ENCODE measurements at regions not wholly inside any gene's neighbourhood (a gene's known extent, or its start where the extent isn't known, plus 50 kb on each side); places are given as distances from the start of the nearest gene placed in this dataset.
"Not testable (repeated sequence)": the region's sequence is repeated elsewhere in the genome, so short reads cannot be mapped to it uniquely, and the experiment has no call there.

- peaks cover 12% of the 10 kb centered on the region for H3K9me3 Mint-ChIP-seq
- H3K36me3 Mint-ChIP-seq (ENCODE audit: low read depth), result no peaks in the 10 kb centered on the region
- intact Hi-C loops (cut with micrococcal nuclease), result no loop called here
- H3K27ac Mint-ChIP-seq, result no peak overlapping the region
- no peaks in the 10 kb centered on the region for H3K27me3 Mint-ChIP-seq
- H3K4me3 Mint-ChIP-seq, result no peak overlapping the region
- H3K4me1 Mint-ChIP-seq (ENCODE audit: low read depth), result no peaks in the 10 kb centered on the region
Measured at GRCh38 chr3:180409170-180409569, 192.8 kb upstream of the TTC14 start.

DNA sequence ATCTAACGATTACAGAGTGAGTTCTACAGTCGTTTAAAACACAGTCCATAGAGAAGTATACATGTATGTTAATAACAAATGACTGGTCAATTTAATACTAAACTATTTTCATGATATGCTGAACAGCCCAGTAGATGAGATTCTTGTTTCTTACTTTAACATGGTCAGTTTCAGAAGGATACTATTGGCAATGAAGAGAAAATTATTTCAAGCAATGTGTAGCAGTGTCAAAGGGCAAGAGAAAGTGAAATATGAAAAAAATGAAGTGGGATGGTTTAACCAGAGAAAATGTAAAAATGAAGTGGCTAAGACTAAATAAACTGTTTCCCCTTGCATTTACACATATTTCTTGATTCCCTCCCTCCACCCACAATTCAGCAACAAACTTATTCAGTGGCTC lies 192.1 kb upstream of the TTC14 start:
- Mint-ChIP-seq H3K9me3 (peaks cover 12% of the 10 kb centered on the region), H3K27ac (no peak overlapping the region), H3K4me3 (no peak overlapping the region), H3K36me3 (ENCODE audit: low read depth) (no peaks in the 10 kb centered on the region), H3K4me1 (ENCODE audit: low read depth) (no peaks in the 10 kb centered on the region), H3K27me3 (no peaks in the 10 kb centered on the region)
- intact Hi-C loops (cut with micrococcal nuclease), result no loop called here

DNA sequence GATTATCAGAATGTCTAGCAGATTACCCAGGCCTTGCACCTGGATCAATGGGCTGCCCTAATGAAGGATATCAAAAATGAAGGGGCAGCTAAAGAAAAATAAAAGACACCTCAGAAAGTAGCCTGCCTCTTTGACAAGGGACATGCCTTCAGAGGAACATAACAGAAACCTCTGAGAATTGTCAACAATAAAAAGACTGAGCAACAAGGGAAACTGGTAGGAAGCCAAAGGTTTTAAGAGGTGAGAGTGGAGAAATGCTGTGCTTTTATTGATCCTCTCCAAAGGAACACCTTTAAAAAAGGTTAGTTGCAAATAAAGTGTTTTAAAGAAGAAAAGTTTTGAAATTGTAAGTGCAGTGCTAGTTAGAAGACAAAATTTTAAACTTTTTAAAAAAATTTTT lies 187.8 kb upstream of the TTC14 start:
- intact Hi-C loops (cut with micrococcal nuclease), result no loop called here
- Mint-ChIP-seq H3K9me3 (peaks cover 19% of the 10 kb centered on the region), H3K4me3 (no peak overlapping the region), H3K27ac (no peak overlapping the region), H3K36me3 (ENCODE audit: low read depth) (no peaks in the 10 kb centered on the region), H3K4me1 (ENCODE audit: low read depth) (no peaks in the 10 kb centered on the region), H3K27me3 (no peaks in the 10 kb centered on the region)

- intact Hi-C loops (cut with micrococcal nuclease), result no loop called here
- no peaks in the 10 kb centered on the region for H3K4me1 Mint-ChIP-seq (ENCODE audit: low read depth)
- H3K36me3 Mint-ChIP-seq (ENCODE audit: low read depth), result no peaks in the 10 kb centered on the region
- H3K4me3 Mint-ChIP-seq, result no peak overlapping the region
- no peak overlapping the region for H3K27ac Mint-ChIP-seq
- H3K9me3 Mint-ChIP-seq, result peaks cover 25% of the 10 kb centered on the region
- H3K27me3 Mint-ChIP-seq, result no peaks in the 10 kb centered on the region
Measured at GRCh38 chr3:180416111-180416594, 185.8 kb upstream of the TTC14 start.

- H3K36me3 Mint-ChIP-seq (ENCODE audit: low read depth), result no peaks in the 10 kb centered on the region
- peaks cover 23% of the 10 kb centered on the region for H3K9me3 Mint-ChIP-seq
- H3K4me3 Mint-ChIP-seq, result no peak overlapping the region
- intact Hi-C loops (cut with micrococcal nuclease), result no loop called here
- no peaks in the 10 kb centered on the region for H3K27me3 Mint-ChIP-seq
- no peaks in the 10 kb centered on the region for H3K4me1 Mint-ChIP-seq (ENCODE audit: low read depth)
- H3K27ac Mint-ChIP-seq, result no peak overlapping the region
Measured at GRCh38 chr3:180417241-180417640, 184.7 kb upstream of the TTC14 start.

DNA sequence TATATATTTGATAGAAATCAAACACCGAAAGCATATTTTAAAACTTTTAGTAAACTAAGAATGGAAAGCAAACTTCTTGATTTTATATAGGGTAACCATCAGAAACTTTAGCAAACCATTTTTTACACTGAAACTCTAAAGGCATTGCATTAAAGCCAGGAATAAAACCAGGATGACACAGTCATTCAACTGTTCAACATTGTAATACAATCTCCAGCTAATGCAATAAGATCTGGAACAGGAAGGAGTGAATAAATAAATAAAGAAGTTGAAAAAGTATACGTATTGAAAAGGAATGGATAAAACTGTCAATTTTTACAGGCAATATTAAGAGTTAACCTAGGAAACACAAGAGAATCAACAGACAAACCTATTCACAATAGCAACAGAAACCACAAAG lies 181.9 kb upstream of the TTC14 start:
- Mint-ChIP-seq H3K27ac (no peak overlapping the region), H3K4me3 (no peak overlapping the region), H3K9me3 (peaks cover 27% of the 10 kb centered on the region), H3K36me3 (ENCODE audit: low read depth) (no peaks in the 10 kb centered on the region), H3K4me1 (ENCODE audit: low read depth) (no peaks in the 10 kb centered on the region), H3K27me3 (no peaks in the 10 kb centered on the region)
- intact Hi-C loops (cut with micrococcal nuclease), result no loop called here

GRCh38 chr3:180420804-180421203 lies 181.2 kb upstream of the TTC14 start:
- Mint-ChIP-seq H3K27me3 (no peaks in the 10 kb centered on the region), H3K27ac (no peak overlapping the region), H3K4me1 (ENCODE audit: low read depth) (no peaks in the 10 kb centered on the region), H3K9me3 (peaks cover 27% of the 10 kb centered on the region), H3K36me3 (ENCODE audit: low read depth) (no peaks in the 10 kb centered on the region), H3K4me3 (no peak overlapping the region)
- intact Hi-C loops (cut with micrococcal nuclease), result no loop called here

GRCh38 chr3:180421221-180421620 lies 180.7 kb upstream of the TTC14 start:
- Mint-ChIP-seq H3K4me3 (no peak overlapping the region), H3K27ac (no peak overlapping the region), H3K4me1 (ENCODE audit: low read depth) (no peaks in the 10 kb centered on the region), H3K9me3 (peaks cover 27% of the 10 kb centered on the region), H3K36me3 (ENCODE audit: low read depth) (no peaks in the 10 kb centered on the region), H3K27me3 (no peaks in the 10 kb centered on the region)
- intact Hi-C loops (cut with micrococcal nuclease), result no loop called here

DNA sequence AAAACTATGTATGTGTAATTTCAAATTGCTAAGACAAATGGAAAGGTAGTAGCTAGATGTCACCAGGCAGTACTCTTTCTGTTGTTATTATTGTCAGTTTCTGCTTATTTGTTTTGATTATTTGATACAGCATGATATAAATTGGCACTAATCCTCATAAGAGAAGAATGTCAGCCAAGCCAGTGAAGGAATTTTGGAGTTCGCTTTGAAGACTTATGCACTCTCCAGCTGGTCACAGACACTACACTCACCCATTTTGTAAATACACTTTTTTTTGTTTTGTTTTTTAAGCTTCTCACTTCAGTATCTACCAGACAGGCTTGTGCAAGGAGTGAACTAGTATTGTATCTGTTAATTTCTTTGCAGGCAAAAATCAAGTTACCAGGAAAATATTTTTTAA lies 180.2 kb upstream of the TTC14 start:
- Mint-ChIP-seq H3K36me3 (ENCODE audit: low read depth) (no peaks in the 10 kb centered on the region), H3K27ac (no peak overlapping the region), H3K27me3 (no peaks in the 10 kb centered on the region), H3K4me1 (ENCODE audit: low read depth) (no peaks in the 10 kb centered on the region), H3K9me3 (peaks cover 27% of the 10 kb centered on the region), H3K4me3 (no peak overlapping the region)
- intact Hi-C loops (cut with micrococcal nuclease), result no loop called here

DNA sequence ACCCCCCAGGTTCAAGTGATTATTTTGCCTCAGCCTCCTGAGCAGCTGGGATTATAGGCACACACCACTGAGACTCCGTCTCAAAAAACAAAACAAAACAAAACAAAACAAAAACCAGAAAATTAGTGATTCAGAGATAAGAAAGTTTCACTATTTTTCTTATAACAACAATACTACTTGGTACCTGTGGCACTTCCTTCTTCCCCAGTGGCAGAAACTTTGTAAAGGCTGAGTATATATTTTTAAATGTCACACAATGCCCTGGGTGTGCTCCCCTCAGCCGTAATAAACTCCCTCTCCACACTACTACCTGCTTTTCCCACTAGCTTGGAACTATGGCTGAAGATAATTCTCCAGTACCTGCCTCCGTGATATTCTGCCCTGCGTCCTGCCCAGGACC lies 177.7 kb upstream of the TTC14 start:
- intact Hi-C loops (cut with micrococcal nuclease); H3K4me1 Mint-ChIP-seq (ENCODE audit: low read depth); H3K36me3 Mint-ChIP-seq (ENCODE audit: low read depth); H3K27ac Mint-ChIP-seq; H3K27me3 Mint-ChIP-seq; H3K4me3 Mint-ChIP-seq: not testable (repeated sequence)
- peaks cover 18% of the 10 kb centered on the region for H3K9me3 Mint-ChIP-seq

DNA sequence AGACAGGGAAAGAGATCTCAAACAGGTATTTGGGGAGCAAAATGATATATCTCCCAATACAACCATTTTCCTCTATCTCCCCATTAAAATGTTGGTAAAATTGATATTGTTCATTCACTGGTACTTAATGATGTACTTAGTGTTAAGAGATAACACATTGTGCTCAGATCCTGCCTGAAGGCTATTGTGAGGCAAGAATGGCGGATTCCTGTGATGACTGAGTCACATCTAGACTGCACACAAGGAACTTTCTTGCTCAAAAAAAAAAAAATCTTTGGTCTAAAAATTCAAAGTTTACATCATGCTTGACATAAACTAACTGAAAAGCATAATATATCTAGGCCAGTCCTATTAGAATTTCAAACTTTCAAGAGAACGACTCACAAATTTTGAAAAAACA lies 171.1 kb upstream of the TTC14 start:
- Mint-ChIP-seq H3K4me1 (ENCODE audit: low read depth) (no peaks in the 10 kb centered on the region), H3K4me3 (no peak overlapping the region), H3K27me3 (no peaks in the 10 kb centered on the region), H3K36me3 (ENCODE audit: low read depth) (no peaks in the 10 kb centered on the region), H3K9me3 (peaks cover 24% of the 10 kb centered on the region), H3K27ac (no peak overlapping the region)
- intact Hi-C loops (cut with micrococcal nuclease), result no loop called here

GRCh38 chr3:180433152-180433551 lies 168.8 kb upstream of the TTC14 start:
- no peaks in the 10 kb centered on the region for H3K4me1 Mint-ChIP-seq (ENCODE audit: low read depth)

GRCh38 chr3:180447136-180447535 lies 154.8 kb upstream of the TTC14 start:
- Mint-ChIP-seq H3K4me3 (no peak overlapping the region), H3K9me3 (peaks cover 45% of the 10 kb centered on the region), H3K27ac (no peak overlapping the region), H3K27me3 (no peaks in the 10 kb centered on the region), H3K4me1 (ENCODE audit: low read depth) (no peaks in the 10 kb centered on the region), H3K36me3 (ENCODE audit: low read depth) (no peaks in the 10 kb centered on the region)
- intact Hi-C loops (cut with micrococcal nuclease), result no loop called here

More at GRCh38 chr3:180433152-180433551, 168.8 kb upstream of the TTC14 start:
- Mint-ChIP-seq H3K4me3 (no peak overlapping the region), H3K27me3 (no peaks in the 10 kb centered on the region), H3K36me3 (ENCODE audit: low read depth) (no peaks in the 10 kb centered on the region), H3K27ac (no peak overlapping the region), H3K9me3 (peaks cover 32% of the 10 kb centered on the region)
- intact Hi-C loops (cut with micrococcal nuclease), result no loop called here

- H3K4me1 Mint-ChIP-seq (ENCODE audit: low read depth); H3K27me3 Mint-ChIP-seq; H3K27ac Mint-ChIP-seq; H3K36me3 Mint-ChIP-seq (ENCODE audit: low read depth); intact Hi-C loops (cut with micrococcal nuclease); H3K4me3 Mint-ChIP-seq: not testable (repeated sequence)
- peaks cover 38% of the 10 kb centered on the region for H3K9me3 Mint-ChIP-seq
Measured at GRCh38 chr3:180448407-180448806, 153.6 kb upstream of the TTC14 start.

DNA sequence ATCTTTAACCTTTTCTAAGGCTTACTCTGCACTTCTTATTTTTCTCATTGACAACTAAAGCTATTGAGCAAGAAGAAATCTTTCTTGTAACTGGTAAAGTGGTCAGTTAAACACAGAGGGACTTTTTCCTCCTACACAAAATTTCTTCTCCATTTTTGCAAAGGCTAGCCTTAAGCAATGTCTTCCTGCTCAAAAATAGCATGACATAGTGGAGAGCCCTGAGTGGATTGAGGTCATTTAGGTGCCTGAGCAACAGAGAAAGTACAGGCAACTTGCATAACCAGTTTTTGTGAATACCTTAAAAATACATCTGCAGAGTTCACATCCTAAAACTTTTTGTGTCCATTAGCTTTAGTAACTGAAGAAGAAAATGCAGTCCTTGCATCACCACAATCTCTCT lies 144.7 kb upstream of the TTC14 start:
- H3K4me1 Mint-ChIP-seq (ENCODE audit: low read depth), result no peaks in the 10 kb centered on the region
- H3K36me3 Mint-ChIP-seq (ENCODE audit: low read depth), result no peaks in the 10 kb centered on the region
- H3K9me3 Mint-ChIP-seq, result no peaks in the 10 kb centered on the region
- no peak overlapping the region for H3K4me3 Mint-ChIP-seq
- H3K27me3 Mint-ChIP-seq, result no peaks in the 10 kb centered on the region
- no peak overlapping the region for H3K27ac Mint-ChIP-seq
- intact Hi-C loops (cut with micrococcal nuclease), result no loop called here

All from dendritic cell treated with granulocyte-macrophage colony-stimulating factor and Interleukin-4, amounts not matched to agents 40 ng/mL and 50 ng/mL, for 4 days (primary cell).